D721Med (cell line): ENCODE measurements at regions not wholly inside any gene's neighbourhood (a gene's known extent, or its start where the extent isn't known, plus 50 kb on each side); places are given as distances from the start of the nearest gene placed in this dataset.

Source experiments
- DNase-seq: peaks from one replicate; pipeline ENCODE4 v3.0.0; 2011; ENCODE audit warnings: low spot score; ENCODE audit not compliant: insufficient read length
- FAIRE-seq: peaks from 2 replicates; lab custom pipeline; 2011; peaks lifted over from hg19 to GRCh38; lab: Jason Lieb, UNC
- TF ChIP-seq, protein P1 (sequence below): IDR thresholded peaks from 2 replicates; pipeline ENCODE4 v1.5.1; 2012; ENCODE audit warnings: mild to moderate bottlenecking, control low read depth; ENCODE audit not compliant: insufficient read depth; ENCODE audit errors: missing control alignments

DNA sequence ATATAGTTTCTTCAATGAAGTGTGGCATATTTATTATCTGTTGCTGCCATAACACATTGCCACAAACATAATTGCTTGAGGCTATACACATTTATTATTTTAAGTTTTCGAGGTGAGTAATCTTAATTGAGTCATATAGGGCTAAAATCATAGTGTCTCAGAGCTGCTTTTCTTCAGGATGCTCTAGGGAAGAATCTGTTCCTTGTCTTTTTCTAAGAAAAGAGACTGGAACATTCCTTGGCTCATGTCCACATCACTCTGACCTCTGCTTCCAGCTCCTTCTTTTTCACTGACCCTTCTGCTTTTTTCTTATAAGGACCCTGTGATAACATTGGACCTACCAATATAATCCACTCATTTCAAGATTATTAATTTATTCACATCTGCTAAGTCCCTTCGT lies 632.4 kb upstream of the TYRP1 start:
- FAIRE-seq (no peak), DNase-seq (no peak)
- TF ChIP-seq, protein P1, sequence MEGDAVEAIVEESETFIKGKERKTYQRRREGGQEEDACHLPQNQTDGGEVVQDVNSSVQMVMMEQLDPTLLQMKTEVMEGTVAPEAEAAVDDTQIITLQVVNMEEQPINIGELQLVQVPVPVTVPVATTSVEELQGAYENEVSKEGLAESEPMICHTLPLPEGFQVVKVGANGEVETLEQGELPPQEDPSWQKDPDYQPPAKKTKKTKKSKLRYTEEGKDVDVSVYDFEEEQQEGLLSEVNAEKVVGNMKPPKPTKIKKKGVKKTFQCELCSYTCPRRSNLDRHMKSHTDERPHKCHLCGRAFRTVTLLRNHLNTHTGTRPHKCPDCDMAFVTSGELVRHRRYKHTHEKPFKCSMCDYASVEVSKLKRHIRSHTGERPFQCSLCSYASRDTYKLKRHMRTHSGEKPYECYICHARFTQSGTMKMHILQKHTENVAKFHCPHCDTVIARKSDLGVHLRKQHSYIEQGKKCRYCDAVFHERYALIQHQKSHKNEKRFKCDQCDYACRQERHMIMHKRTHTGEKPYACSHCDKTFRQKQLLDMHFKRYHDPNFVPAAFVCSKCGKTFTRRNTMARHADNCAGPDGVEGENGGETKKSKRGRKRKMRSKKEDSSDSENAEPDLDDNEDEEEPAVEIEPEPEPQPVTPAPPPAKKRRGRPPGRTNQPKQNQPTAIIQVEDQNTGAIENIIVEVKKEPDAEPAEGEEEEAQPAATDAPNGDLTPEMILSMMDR, result no peak

DNA sequence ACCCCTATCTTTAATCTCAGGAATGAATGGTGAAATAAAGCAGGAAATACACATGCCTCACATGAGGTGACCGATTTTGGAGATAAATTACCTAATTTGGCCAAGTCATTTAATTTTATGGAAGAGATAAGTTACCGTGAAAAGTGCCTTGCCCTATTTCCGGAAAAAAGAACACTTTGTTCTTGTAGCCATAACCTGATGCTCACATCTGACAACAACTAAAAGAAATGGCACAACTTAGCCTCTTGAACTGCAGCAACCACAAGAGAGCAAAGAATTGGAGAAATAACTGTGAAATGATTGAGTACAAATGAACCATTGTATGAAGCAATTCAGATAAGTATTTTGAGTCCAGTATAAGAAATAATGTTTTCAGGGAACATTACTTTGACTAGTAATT lies 628.1 kb upstream of the TYRP1 start:
- TF ChIP-seq, protein P1, result no peak
- no peak for FAIRE-seq
- no peak for DNase-seq

DNA sequence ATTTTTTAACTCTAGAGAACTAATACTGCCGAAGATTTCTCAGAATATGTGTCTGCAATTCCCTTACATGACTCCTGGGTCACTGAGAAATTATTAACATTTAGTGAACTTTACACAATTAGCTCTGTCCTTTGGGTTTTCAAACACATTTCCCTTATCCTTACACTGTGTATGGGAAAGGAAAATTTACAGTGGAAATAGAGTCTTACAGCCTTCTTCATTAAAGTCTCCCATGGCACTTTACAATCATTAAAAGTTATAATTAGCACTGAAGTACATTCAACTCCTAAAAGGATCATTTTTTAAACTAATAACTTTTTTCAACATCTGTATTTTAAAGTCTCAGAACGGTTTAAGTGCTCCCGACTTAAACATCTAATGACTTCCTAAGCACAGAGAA lies 627.5 kb upstream of the TYRP1 start:
- TF ChIP-seq, protein P1, result no peak
- FAIRE-seq (no peak), DNase-seq (no peak)

DNA sequence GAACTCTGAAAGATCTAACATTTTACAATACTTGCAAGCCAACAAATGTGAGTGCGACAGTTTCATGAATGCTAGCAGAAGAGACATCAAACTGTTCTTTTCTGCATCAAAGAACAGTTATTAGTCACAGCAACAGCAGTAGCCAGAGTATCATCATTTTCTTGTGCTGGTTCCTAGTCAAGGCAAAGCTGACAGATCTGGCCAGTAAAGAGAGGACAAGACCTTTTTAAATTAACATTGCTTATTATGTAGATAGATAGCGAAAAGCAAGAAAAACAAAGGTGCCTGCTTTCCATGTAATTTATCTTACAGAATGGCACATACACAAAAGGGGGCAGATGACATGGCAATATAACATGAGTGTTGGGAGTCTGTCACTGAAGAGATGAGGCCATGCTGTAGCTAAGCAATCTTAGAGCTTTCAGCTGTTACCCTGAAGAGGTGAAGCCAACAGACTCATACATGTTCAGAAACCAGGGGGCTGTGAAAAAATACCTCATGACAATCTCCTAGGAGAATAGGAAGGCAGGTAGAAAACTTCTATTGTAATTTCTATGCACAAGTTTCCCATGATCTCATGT lies 626.6 kb upstream of the TYRP1 start:
- FAIRE-seq, result no peak
- TF ChIP-seq, protein P1, result no peak
- no peak for DNase-seq

DNA sequence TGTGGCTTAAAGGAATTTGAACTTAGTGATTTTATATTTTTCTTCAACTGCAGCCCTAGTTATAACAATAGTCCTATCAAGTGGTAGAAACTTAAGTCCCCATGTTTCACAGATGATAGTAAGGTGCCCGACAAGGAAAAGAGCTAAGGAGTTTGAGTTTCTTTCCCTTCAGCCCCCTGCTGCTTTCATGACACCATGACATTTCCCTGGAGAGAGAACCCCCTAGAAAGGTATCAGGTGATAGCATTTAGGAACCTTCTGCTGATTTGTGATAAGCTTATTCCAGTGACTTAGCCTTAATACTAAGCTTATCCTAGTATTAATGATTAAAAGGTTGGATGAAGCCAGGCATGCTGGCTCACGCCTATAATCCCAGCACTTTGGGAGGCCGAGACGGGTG lies 623.8 kb upstream of the TYRP1 start:
- FAIRE-seq (peak; percentile 53), DNase-seq (peak; percentile 18)
- TF ChIP-seq, protein P1, result no peak

DNA sequence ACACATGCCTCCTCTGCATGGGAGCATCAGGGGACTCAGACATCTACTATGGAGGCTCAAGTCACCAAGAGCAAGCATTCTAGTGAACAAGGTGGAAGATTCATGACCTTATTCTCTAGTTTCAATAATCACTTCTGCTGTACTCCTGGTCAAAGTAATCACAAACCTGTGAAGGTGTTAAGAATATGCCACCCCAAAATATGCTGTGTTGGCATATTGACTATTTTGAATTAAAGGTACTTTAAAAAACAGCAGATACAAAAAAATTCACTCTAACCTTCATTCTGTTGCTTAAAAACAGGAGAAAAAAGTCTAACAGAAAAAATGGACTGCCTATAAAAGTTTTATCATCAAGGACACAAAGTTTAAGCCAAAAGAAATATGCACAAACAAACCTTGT lies 607.8 kb upstream of the TYRP1 start:
- DNase-seq, result no peak
- FAIRE-seq, result no peak
- TF ChIP-seq, protein P1, result no peak

DNA sequence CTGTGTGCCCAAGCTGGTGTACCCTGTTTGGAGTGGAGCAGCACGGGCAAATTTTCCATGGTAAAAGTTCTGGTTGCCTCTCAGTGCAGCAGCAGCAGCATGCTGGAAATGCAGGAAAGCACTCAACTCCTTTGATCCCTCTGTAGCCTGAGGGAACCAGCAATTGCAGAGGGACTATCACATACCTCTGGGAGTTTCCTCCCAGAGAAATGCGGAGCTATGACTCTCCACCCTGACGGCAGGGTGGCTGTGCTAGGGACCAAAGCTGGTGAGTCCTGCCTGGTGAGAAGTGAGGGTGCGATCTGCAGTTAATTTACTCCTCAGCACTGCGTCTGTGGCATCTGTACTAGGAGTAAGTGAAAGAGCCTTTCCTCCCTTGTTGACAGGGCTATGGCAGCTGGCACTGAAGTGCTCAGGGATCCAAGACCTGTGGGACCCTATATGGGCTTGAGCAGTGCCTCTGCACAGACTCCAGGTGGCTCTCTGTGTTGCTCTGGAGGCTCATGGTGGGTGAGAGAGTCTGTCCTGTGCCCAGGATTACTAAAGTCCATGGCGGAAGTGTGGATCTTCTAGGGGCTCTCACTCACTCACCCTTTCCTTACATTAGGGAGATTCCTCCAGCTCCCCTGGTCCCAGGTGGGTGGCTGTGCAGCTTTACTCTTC lies 601.2 kb upstream of the TYRP1 start:
- TF ChIP-seq, protein P1, result no peak
- DNase-seq (no peak), FAIRE-seq (no peak)
